A673 (cell line): ENCODE measurements at regions not wholly inside any gene's neighbourhood (a gene's known extent, or its start where the extent isn't known, plus 50 kb on each side); places are given as distances from the start of the nearest gene placed in this dataset.

Source experiments
- BruUV-seq: library from RNA; stranded (reverse); fragments of 400-500 nt; replicated peaks from 2 replicates; lab custom pipeline; 2021; lab: Mats Ljungman, UMichigan
- CTCF ChIA-PET: fragments of 300-600 bp; sonication (Branson Sonifier 250); formaldehyde crosslinking; loops from one replicate; lab custom pipeline; 2022; ENCODE audit warnings: antibody characterized with exemption; lab: Charles Lee
- POLR2A ChIA-PET: fragments of 300-600 bp; sonication (Branson Sonifier 250); formaldehyde crosslinking; loops from one replicate; lab custom pipeline; 2022; ENCODE audit warnings: antibody characterized with exemption; ENCODE audit not compliant: low non-redundant PET; lab: Charles Lee
- DNase-seq: peaks from one replicate; pipeline ENCODE4 v3.0.0-alpha.2; 2015; ENCODE audit warnings: low spot score
- H3K27ac ChIP-seq: fragments of 200-600 bp; sonication (generic); 2 replicates; pipeline ENCODE4 v1.5.1; 2016; ENCODE audit warnings: mixed run types, low read depth, mild to moderate bottlenecking, mixed read lengths, antibody characterized with exemption, low read length; ENCODE audit not compliant: poor library complexity, severe bottlenecking
- H3K27me3 ChIP-seq: fragments of 200-600 bp; sonication (generic); replicated peaks from 2 replicates; pipeline ENCODE4 v1.6.1; 2017; ENCODE audit warnings: mixed run types, low read depth, mild to moderate bottlenecking, mixed read lengths, antibody characterized with exemption, low read length; ENCODE audit not compliant: insufficient read depth, poor library complexity
- H3K36me3 ChIP-seq: fragments of 200-600 bp; sonication (generic); 2 replicates; pipeline ENCODE4 v1.6.1; 2016; ENCODE audit warnings: mixed run types, mild to moderate bottlenecking, mixed read lengths, antibody characterized with exemption, low read length; ENCODE audit not compliant: insufficient read depth, poor library complexity, severe bottlenecking
- H3K4me1 ChIP-seq: fragments of 200-600 bp; sonication (generic); 2 replicates; pipeline ENCODE4 v1.6.1; 2017; ENCODE audit warnings: mixed run types, mild to moderate bottlenecking, mixed read lengths, antibody characterized with exemption, low read length; ENCODE audit not compliant: insufficient read depth, poor library complexity, severe bottlenecking
- H3K4me3 ChIP-seq: fragments of 200-600 bp; sonication (generic); 2 replicates; pipeline ENCODE4 v1.5.1; 2016; ENCODE audit warnings: low read depth, mixed run types, mild to moderate bottlenecking, mixed read lengths, low read length; ENCODE audit not compliant: poor library complexity, severe bottlenecking
- H3K9me3 ChIP-seq: fragments of 200-600 bp; sonication (generic); 2 replicates; pipeline ENCODE4 v1.6.1; 2016; ENCODE audit warnings: mixed run types, low read depth, mild to moderate bottlenecking, mixed read lengths, antibody characterized with exemption, low read length; ENCODE audit not compliant: poor library complexity, severe bottlenecking
- EZH2 ChIP-seq: fragments of 200-600 bp; sonication (generic); IDR thresholded peaks from 2 replicates; pipeline ENCODE4 v1.6.1; 2017; ENCODE audit warnings: borderline replicate concordance, low read depth, mild to moderate bottlenecking, mixed read lengths, antibody characterized with exemption, low read length; ENCODE audit not compliant: poor library complexity, severe bottlenecking
- intact Hi-C: fragments of 100-400 bp; cut with micrococcal nuclease; formaldehyde crosslinking; loops from one replicate; pipeline ENCODE4 v1.10.0; 2022; ENCODE audit not compliant: unreplicated experiment
- TF ChIP-seq, protein P1 (sequence below): fragments of 300-800, 200-600 bp; sonication (generic); conservative IDR thresholded peaks from 2 replicates; pipeline ENCODE4 v1.5.1; 2017; ENCODE audit warnings: low read depth, mild to moderate bottlenecking, antibody characterized with exemption, low read length, moderate library complexity, mixed read lengths

DNA sequence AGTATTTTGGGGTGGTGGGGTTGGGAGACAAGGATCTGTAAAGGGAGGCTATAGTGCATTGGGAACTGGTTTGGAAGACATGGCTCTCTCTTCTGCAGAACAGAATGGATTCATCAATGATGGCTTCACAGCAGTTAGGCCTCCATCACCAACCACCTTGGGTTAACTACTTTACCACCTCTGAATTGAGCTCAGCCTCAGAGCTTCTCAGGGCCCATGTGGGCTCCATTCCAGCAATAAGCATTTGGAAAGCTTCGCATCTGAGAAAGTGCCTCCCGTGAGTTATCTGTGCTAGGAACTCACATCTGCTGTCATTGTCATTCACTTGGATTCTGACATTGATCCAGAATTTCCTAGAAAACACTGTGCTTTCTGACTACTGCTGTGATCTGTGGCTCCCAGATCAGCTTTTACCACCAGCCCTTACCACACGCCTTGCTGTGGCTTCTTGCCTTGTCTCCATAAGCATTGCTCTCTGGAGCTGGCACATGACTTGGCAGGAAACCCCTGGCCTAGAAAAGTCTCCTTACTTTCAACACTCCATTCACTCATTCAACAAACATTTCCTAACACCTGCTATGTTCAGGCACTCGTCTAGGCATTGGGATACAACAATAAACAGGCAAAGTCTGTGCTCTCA lies 70.7 kb upstream of the ADO start:
- ChIA-PET CTCF (no interaction called here), POLR2A (no interaction called here)
- H3K4me3 ChIP-seq: no peak overlapping the region
- no TSS peak for BruUV-seq
- DNase-seq: no peak
- no peaks in the 10 kb centered on the region for H3K27me3 ChIP-seq
- TF ChIP-seq, protein P1, sequence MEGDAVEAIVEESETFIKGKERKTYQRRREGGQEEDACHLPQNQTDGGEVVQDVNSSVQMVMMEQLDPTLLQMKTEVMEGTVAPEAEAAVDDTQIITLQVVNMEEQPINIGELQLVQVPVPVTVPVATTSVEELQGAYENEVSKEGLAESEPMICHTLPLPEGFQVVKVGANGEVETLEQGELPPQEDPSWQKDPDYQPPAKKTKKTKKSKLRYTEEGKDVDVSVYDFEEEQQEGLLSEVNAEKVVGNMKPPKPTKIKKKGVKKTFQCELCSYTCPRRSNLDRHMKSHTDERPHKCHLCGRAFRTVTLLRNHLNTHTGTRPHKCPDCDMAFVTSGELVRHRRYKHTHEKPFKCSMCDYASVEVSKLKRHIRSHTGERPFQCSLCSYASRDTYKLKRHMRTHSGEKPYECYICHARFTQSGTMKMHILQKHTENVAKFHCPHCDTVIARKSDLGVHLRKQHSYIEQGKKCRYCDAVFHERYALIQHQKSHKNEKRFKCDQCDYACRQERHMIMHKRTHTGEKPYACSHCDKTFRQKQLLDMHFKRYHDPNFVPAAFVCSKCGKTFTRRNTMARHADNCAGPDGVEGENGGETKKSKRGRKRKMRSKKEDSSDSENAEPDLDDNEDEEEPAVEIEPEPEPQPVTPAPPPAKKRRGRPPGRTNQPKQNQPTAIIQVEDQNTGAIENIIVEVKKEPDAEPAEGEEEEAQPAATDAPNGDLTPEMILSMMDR: no peak
- no peak for TF ChIP-seq EZH2
- no peak overlapping the region for H3K27ac ChIP-seq
- intact Hi-C loops: no loop called here
- no peaks in the 10 kb centered on the region for H3K36me3 ChIP-seq
- H3K9me3 ChIP-seq: no peaks in the 10 kb centered on the region
- no peaks in the 10 kb centered on the region for H3K4me1 ChIP-seq

GRCh38 chr10:62734781-62735463 lies 69.6 kb upstream of the ADO start:
- Histone ChIP-seq H3K27me3 (no peaks in the 10 kb centered on the region), H3K4me3 (no peak overlapping the region), H3K36me3 (no peaks in the 10 kb centered on the region), H3K27ac (no peak overlapping the region), H3K9me3 (no peaks in the 10 kb centered on the region), H3K4me1 (no peaks in the 10 kb centered on the region)
- POLR2A ChIA-PET: no interaction called here
- CTCF ChIA-PET: no interaction called here
- DNase-seq: no peak
- BruUV-seq: no TSS peak
- intact Hi-C loops: no loop called here
- TF ChIP-seq, protein P1: no peak
- no peak for TF ChIP-seq EZH2

- TF ChIP-seq, protein P1: no peak
- no peak for TF ChIP-seq EZH2
- peak; percentile 50 for DNase-seq
- H3K27me3 ChIP-seq: no peaks in the 10 kb centered on the region
- H3K9me3 ChIP-seq: no peaks in the 10 kb centered on the region
- intact Hi-C loops: no loop called here
- H3K4me1 ChIP-seq: no peaks in the 10 kb centered on the region
- H3K27ac ChIP-seq: no peak overlapping the region
- no TSS peak for BruUV-seq
- H3K4me3 ChIP-seq: no peak overlapping the region
- POLR2A ChIA-PET: no interaction called here
- CTCF ChIA-PET: no interaction called here
- no peaks in the 10 kb centered on the region for H3K36me3 ChIP-seq
Observed at GRCh38 chr10:62735464-62736167, 68.9 kb upstream of the ADO start.
